NT2/D1 (cell line): ENCODE measurements at regions not wholly inside any gene's neighbourhood (a gene's known extent, or its start where the extent isn't known, plus 50 kb on each side); places are given as distances from the start of the nearest gene placed in this dataset.

Experiments used
- DNase-seq: peaks from one replicate; pipeline ENCODE4 v3.0.0-alpha.2; 2011; ENCODE audit warnings: low read depth, low spot score
- H3K27me3 ChIP-seq: 2 replicates; pipeline ENCODE4 v1.6.0; 2011; ENCODE audit warnings: mild to moderate bottlenecking; ENCODE audit not compliant: insufficient read length, insufficient read depth
- H3K36me3 ChIP-seq: 2 replicates; pipeline ENCODE4 v1.6.1; 2011; ENCODE audit warnings: mild to moderate bottlenecking, low read length, mixed read lengths; ENCODE audit not compliant: insufficient read depth, insufficient read length
- H3K4me1 ChIP-seq: 2 replicates; pipeline ENCODE4 v1.5.1; 2011; ENCODE audit not compliant: insufficient read depth, insufficient read length
- H3K4me3 ChIP-seq: 2 replicates; pipeline ENCODE4 v1.5.1; 2011; ENCODE audit warnings: low read depth; ENCODE audit not compliant: insufficient read length
- H3K9ac ChIP-seq: 2 replicates; pipeline ENCODE4 v1.6.0; 2011; ENCODE audit warnings: low read depth; ENCODE audit not compliant: insufficient read length
- H3K9me3 ChIP-seq: 2 replicates; pipeline ENCODE4 v1.5.1; 2011; ENCODE audit warnings: mild to moderate bottlenecking, low read length; ENCODE audit not compliant: insufficient read depth
- SUZ12 ChIP-seq: IDR thresholded peaks from 2 replicates; pipeline ENCODE4 v1.6.1; 2011; ENCODE audit not compliant: insufficient read length, insufficient read depth; ENCODE audit errors: extremely low read depth
- YY1 ChIP-seq: IDR thresholded peaks from 2 replicates; pipeline ENCODE4 v1.6.1; 2011; ENCODE audit not compliant: insufficient read length, insufficient read depth
- ZNF274 ChIP-seq: IDR thresholded peaks from 2 replicates; pipeline ENCODE4 v1.6.1; 2011; ENCODE audit warnings: mild to moderate bottlenecking, low read depth, low read length

DNA sequence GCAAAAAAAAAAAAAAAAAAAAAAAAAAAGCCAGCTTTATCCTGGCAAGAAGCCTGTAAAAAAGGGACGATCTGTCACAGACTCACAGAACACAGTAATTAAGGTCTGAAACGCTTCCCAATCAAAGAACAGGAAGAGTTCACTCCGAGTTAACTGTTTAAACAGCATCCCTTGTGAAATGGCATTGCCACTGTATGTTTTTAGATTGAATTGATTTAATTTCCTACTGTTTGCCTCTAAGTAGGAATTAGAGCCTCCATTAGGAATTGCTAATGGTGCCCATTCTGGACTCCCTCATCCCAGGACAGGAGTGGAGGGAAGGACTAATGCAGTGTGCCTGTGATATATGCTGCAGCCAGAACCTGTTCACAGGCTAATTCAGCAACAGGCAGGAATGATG is 370.8 kb downstream of the RWDD3 start:
- no peaks in the 10 kb centered on the region for H3K36me3 ChIP-seq
- no peaks in the 10 kb centered on the region for H3K27me3 ChIP-seq
- no peak for DNase-seq
- no peak overlapping the region for H3K9ac ChIP-seq
- no peaks in the 10 kb centered on the region for H3K4me1 ChIP-seq
- no peak overlapping the region for H3K4me3 ChIP-seq
- no peak for TF ChIP-seq SUZ12
- TF ChIP-seq YY1 = no peak
- no peak for TF ChIP-seq ZNF274
- no peaks in the 10 kb centered on the region for H3K9me3 ChIP-seq

DNA sequence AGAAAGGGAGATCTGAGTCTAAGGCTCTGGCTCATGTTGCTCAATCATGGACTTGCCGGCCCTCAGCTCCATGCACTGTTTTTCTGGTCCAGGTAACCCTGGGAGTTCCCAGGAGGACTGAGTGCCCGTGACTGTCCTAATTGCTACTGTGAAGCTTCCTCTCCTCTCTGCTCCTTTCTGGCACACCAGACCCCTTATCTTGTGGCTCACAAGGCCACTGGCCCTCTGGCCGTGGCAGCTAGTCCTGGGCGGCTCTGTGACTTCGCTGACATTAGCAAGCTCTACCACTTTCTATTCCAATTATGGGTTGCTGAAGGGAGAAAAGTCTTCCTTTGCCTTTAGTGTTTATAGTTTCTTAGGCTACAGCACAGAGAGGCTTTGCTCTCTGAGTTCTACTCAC is 380.2 kb downstream of the RWDD3 start:
- no peak for DNase-seq

DNA sequence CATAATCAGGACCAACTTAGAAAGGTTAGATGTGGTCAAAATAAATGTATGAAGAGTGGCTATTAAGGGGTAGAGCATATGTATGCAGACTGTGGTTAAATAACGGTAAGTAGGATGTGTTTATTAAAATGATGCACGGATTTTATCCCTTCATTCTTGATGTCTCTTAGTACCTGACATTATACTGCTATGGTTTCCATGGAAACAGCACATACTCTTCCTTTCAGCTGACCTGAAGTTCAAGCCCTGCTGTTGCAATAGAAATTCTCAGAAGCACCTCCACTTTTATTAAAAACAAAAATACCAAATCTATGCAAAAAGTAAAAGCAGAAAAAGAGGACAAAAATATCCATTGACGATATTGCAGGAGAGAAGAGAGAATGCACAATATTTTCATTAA is 381.4 kb downstream of the RWDD3 start:
- no peaks in the 10 kb centered on the region for H3K36me3 ChIP-seq
- no peaks in the 10 kb centered on the region for H3K4me1 ChIP-seq
- no peak overlapping the region for H3K9ac ChIP-seq
- no peak for DNase-seq
- no peaks in the 10 kb centered on the region for H3K9me3 ChIP-seq
- no peaks in the 10 kb centered on the region for H3K27me3 ChIP-seq
- no peak overlapping the region for H3K4me3 ChIP-seq
- TF ChIP-seq SUZ12 = no peak
- no peak for TF ChIP-seq YY1
- no peak for TF ChIP-seq ZNF274

More for the DNA sequence above, 380.2 kb downstream of the RWDD3 start:
- Histone ChIP-seq H3K9ac (no peak overlapping the region), H3K36me3 (no peaks in the 10 kb centered on the region), H3K9me3 (no peaks in the 10 kb centered on the region), H3K4me1 (no peaks in the 10 kb centered on the region), H3K4me3 (no peak overlapping the region), H3K27me3 (no peaks in the 10 kb centered on the region)
- TF ChIP-seq ZNF274 = no peak

DNA sequence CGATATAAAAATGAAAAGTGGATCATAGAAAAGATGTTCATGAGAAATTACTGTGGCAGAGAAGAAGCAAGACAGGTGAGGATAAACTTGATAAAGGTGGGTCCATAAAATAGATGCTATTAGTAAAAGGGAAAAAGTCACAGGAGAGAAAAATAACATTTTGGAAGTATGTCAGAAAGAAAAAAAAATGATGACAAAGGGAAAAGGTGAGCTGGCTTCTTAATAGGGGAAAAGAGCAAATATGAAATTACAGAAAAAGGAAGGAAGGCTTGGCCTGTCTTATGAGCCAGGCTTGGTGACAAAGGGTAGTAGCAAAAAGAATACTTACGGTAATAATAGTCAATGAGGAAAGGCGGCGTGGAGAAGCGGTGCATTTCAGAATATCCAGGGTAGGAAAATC is 386.1 kb downstream of the RWDD3 start:
- Histone ChIP-seq H3K4me3 (no peak overlapping the region), H3K9ac (no peak overlapping the region), H3K4me1 (no peaks in the 10 kb centered on the region), H3K9me3 (no peaks in the 10 kb centered on the region), H3K27me3 (no peaks in the 10 kb centered on the region), H3K36me3 (no peaks in the 10 kb centered on the region)
- no peak for TF ChIP-seq YY1
- TF ChIP-seq SUZ12 = no peak
- no peak for TF ChIP-seq ZNF274
- no peak for DNase-seq

DNA sequence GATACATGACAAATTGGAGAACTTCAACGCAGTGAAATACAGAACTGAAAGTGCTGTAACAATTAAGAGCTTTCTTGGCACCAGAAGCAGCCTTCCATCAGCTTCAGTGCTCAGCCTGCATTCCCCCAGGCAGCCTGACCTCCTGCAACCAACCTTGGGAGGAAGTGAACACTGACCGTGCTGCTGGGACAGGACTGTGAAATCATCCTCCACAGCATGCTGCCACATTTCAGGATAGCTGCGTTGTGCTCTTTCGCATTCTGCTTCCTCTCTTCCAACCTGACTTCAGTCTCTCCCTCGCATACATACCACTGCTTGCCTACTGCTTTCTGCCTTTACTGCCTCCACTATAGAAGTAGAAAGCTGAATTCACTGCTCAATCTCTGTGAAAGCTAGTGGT is 388.6 kb downstream of the RWDD3 start:
- Histone ChIP-seq H3K9me3 (no peaks in the 10 kb centered on the region), H3K9ac (no peak overlapping the region), H3K4me1 (no peaks in the 10 kb centered on the region), H3K4me3 (no peak overlapping the region), H3K36me3 (no peaks in the 10 kb centered on the region), H3K27me3 (no peaks in the 10 kb centered on the region)
- no peak for TF ChIP-seq SUZ12
- no peak for TF ChIP-seq YY1
- TF ChIP-seq ZNF274 = no peak
- DNase-seq = no peak

DNA sequence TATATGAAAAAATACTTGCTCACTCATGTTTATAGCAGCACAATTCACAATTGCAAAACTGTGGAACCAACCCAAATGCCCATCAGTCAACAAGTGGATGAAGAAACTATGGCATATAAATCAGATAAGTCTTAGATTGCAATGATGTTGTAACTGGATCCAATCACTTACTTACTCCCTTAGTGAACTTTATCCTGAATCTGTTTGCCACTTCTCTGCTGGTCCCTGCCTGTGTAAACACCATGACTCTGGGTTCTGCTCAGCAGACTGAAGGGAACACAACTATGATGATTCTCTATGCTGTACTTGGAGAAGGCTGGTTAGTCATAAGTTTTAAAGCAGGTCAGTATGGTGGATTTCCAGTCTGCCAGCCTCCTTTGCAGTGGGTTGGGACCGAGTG is 391.2 kb downstream of the RWDD3 start:
- no peaks in the 10 kb centered on the region for H3K27me3 ChIP-seq
- no peak overlapping the region for H3K4me3 ChIP-seq
- H3K36me3 ChIP-seq = no peaks in the 10 kb centered on the region
- TF ChIP-seq ZNF274 (no peak), SUZ12 (no peak)
- DNase-seq = no peak
- H3K9ac ChIP-seq = no peak overlapping the region
- no peaks in the 10 kb centered on the region for H3K4me1 ChIP-seq
- H3K9me3 ChIP-seq = no peaks in the 10 kb centered on the region

DNA sequence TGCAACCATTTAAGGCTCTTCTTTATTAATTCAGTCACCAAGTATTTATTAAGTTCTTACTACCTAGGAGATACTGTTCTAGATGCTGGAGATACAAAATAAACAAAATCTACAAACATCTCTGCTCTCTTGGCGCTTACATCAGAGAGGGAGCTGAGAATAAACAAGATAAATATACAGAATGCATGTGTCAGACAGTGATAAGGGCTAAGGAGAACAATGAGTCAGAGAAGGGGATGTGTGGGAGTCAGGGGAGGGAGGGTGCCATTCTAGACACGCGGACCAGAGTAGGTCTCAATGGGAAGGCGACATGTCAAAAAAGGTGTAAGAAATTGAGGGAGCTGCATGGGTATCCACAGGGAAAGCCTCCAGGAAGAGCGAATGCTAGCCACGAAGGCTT is 393.2 kb downstream of the RWDD3 start:
- no peak for DNase-seq
- no peaks in the 10 kb centered on the region for H3K27me3 ChIP-seq
- H3K4me3 ChIP-seq = no peak overlapping the region
- no peak overlapping the region for H3K9ac ChIP-seq
- no peaks in the 10 kb centered on the region for H3K9me3 ChIP-seq
- no peaks in the 10 kb centered on the region for H3K36me3 ChIP-seq
- no peaks in the 10 kb centered on the region for H3K4me1 ChIP-seq
- no peak for TF ChIP-seq SUZ12
- no peak for TF ChIP-seq YY1
- TF ChIP-seq ZNF274 = no peak

DNA sequence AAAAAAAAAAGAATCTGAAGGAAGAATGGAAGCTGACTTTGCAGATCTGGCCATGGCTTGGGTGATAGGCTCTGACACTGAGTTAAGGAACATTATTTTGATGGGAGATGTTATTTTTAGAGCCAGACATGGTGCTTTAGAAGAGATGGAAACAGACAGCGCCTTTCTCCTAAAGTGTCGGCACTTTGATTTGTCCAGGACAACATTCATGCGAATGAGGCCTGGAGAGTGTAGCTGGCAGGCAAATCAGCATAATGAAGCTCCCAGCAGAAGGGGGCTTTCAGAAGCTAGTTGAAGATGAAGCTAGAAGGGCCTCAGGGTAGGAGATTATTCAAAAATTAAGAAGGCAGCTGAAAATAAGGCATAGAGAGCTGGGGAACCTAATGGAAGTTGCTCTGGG is 397.7 kb downstream of the RWDD3 start:
- Histone ChIP-seq H3K27me3 (no peaks in the 10 kb centered on the region), H3K9ac (no peak overlapping the region), H3K4me1 (no peaks in the 10 kb centered on the region), H3K9me3 (no peaks in the 10 kb centered on the region), H3K36me3 (no peaks in the 10 kb centered on the region), H3K4me3 (no peak overlapping the region)
- no peak for TF ChIP-seq YY1
- no peak for TF ChIP-seq SUZ12
- no peak for TF ChIP-seq ZNF274
- DNase-seq = no peak
